Fibroblast of gingiva (primary cell): ENCODE measurements at regions not wholly inside any gene's neighbourhood (a gene's known extent, or its start where the extent isn't known, plus 50 kb on each side); places are given as distances from the start of the nearest gene placed in this dataset.
"Not testable (repeated sequence)": the region's sequence is repeated elsewhere in the genome, so short reads cannot be mapped to it uniquely, and the experiment has no call there.

Experiments used
- DNase-seq: peaks from one replicate; pipeline ENCODE4 v3.0.0-alpha.2; 2011; ENCODE audit warnings: low read depth

- DNase-seq, result no peak
Measured at GRCh38 chr4:77446601-77447000, 159.0 kb upstream of the CXCL13 start.

DNA sequence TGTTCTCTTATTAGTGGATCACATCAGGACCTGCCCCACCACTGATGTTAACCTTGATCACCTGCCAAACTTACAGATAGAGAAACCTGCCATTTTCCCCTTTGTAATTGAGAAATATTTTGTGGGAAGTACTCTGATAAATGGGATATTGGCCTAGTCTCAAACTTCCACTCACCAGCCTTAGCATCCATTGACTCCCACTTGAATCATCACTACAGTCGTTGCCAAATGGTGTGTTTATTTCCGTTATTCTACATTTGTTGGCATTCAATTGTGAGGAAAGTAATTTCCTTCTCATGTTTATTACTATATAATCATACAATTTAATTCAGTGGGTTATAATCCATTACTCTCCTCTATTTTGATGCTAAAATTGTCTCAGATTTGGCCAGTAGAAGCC, 156.4 kb upstream of the CXCL13 start:
- no peak for DNase-seq

GRCh38 chr4:77450006-77450405, 155.6 kb upstream of the CXCL13 start:
- no peak for DNase-seq

DNA sequence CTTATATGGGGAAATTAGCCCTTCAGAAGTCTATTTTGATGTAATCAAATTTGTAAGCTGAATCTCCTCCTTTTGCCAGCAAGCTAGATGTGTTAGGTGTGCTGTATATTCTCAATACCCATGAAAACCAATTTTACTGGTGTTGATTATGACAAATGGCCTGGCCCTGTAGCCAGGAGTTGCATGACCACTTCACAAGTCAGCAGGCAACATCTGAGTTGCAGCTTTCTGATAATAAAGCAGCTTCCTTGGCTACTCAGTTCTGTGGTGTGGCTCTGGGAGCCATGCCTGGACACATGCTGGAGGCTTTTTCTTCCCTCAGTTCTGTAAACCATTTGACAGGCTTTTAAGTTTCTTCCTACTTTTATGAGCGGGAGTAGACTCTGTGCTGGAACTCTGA, 154.1 kb upstream of the CXCL13 start:
- DNase-seq, result no peak

- not testable (repeated sequence) for DNase-seq
Measured at GRCh38 chr4:77452117-77452516, 153.5 kb upstream of the CXCL13 start.

DNA sequence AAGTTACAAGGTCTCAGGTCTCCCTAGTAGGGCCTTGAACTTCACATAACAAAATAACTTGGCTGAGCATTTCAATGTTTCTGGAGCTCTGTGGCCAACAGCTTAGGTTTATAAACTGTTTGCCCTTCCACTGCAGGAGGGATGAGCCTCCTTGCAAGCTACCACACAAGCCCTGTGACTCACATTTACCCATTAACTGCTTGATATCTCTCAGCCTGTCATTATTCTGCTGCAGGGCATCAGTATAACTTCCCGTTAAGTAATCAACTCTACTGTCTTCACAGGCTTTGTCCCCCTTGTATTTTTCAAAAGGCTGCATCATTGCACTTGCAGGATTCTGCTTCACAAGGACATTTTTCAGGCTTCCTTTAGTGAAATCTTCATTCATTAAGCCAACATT, 151.7 kb upstream of the CXCL13 start:
- DNase-seq, result no peak

- no peak for DNase-seq
Measured at GRCh38 chr4:77454858-77455257, 150.8 kb upstream of the CXCL13 start.

DNA sequence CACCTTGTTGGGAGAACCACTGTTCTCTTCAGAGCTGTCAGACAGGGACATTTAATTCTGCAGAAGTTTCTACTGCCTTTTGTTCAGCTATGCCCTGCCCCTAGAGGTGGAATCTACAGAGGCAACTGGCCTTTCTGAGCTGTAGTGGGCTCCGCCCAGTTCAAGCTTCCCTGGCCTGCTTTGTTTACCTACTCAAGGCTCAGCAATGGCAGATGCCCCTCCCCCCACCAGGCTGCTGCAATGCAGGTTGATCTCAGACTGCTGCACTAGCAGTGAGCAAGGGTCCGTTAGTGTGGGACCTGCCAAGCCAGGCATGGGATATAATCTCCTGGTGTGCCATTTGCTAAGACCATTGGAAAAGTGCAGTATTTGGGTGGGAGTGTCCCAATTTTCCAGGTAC, 141.5 kb upstream of the CXCL13 start:
- not testable (repeated sequence) for DNase-seq

GRCh38 chr4:77465271-77465670, 140.3 kb upstream of the CXCL13 start:
- DNase-seq, result peak; percentile 23

- no peak for DNase-seq
Measured at GRCh38 chr4:77466430-77466829, 139.2 kb upstream of the CXCL13 start.

GRCh38 chr4:77471821-77472495, 133.7 kb upstream of the CXCL13 start:
- no peak for DNase-seq

DNA sequence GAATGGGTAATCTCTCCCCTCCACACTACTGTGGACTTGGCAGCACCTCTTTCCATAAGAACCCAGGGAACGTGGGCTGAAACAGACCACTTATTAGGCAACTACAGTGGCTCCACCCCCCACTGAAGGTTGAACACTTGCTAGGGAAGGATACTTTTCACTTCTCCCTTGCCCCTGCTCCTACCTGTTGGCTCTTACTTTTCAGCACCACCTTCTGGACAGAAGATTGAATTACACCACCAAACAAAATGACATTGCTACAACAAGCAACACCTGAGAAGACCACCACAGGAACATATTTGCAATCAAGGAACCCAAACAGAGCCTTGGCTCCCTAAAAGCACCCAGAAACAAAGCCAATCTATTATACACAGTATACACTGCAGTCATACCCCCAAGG, 132.1 kb upstream of the CXCL13 start:
- DNase-seq, result no peak

- peak; percentile 15 for DNase-seq
Measured at GRCh38 chr4:77481856-77482255, 123.8 kb upstream of the CXCL13 start.

- DNase-seq, result no peak
Measured at GRCh38 chr4:77488882-77489281, 116.7 kb upstream of the CXCL13 start.

GRCh38 chr4:77493120-77493752, 112.4 kb upstream of the CXCL13 start:
- DNase-seq, result no peak

GRCh38 chr4:77493829-77494551, 111.6 kb upstream of the CXCL13 start:
- DNase-seq, result no peak

DNA sequence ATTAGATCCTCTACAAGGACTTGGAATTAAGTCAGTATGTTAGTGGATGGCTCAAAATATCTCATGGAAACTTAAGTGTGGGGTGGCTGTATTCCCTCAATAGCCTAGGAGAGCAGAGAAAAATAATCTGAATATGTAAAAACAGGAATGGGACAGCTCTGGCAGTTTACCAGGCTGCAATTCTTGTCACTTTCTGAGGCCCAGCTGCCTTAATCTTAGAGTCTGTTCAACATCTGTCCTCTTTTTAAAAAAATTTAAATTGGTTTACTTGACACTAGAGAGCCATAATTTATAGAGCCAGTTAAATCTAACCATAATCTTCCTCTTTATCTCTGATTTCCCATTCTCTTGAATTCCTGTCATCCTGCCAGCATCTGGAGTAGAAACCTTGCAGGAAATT, 109.2 kb upstream of the CXCL13 start:
- no peak for DNase-seq

DNA sequence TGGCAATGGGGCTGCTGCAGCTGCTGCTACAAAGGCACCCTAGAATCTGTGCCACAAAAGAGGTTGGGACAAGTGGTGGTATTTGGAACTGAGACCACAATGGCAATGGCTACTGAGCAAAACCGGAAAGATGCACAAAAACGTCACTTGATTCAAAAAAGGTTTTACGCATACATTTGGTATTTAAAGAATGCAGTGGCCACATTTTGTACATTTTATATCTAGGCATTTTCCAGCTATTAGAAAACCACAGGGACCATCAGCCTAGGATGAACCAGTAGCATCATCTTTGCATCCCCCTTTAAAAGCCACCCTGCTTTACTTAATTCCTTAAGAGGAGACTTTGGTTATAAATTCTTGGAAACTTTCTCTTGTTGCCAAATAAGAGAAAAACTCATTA, 104.8 kb upstream of the CXCL13 start:
- no peak for DNase-seq

GRCh38 chr4:77501240-77501639, 104.4 kb upstream of the CXCL13 start:
- DNase-seq, result no peak

GRCh38 chr4:77501851-77502250, 103.8 kb upstream of the CXCL13 start:
- no peak for DNase-seq

DNA sequence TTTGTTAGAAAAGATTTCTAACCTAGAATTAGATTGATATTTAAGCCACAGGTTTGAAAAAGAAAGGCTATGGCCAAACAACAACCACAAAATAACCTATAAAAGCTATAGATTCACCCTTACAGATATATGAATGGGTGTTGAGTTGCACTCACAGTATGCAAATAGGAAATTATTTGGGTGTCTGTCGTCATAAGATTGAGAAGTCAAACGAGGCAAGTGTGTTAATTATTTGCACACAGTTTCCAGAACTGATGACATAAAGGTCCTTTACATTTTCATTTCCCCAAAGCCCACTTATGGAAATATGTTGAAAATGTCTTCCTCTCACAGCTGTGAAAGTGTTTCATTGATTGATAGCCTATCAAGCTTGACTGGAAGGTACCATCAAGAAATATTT, 101.2 kb upstream of the CXCL13 start:
- DNase-seq, result no peak

DNA sequence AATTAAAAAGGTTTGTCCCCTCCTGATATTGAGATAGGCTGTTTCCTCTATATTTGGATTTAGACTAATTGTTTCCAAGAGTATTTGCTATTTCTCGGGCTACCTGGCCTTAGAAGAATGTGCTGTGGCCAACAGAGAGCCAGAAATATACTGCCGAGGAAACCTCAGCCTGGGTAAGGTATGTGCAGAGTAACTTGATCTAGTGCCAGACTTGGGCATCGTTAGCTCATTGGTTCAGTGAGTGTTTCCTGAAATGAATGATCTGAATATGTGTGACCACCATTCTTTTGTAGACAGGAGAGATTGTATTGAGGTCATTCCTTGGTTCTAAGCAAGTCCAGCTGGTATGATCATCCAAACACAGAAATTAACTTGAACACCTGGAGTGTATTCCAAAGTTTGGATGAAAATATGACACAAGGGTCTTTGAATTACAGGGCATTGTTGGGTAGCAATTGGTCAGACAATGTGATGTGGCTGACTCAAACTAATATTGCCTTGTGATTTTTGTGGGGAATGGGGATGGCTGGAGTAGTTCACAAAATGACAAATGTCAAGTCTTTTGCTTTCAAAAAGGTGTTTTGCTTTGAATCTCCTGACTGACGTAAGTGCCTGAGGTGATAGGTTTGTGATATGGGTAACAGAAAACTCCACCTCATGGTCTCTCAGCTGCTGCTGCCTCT, 100.2 kb upstream of the CXCL13 start:
- no peak for DNase-seq

- DNase-seq, result no peak
Measured at GRCh38 chr4:77505958-77506319, 99.7 kb upstream of the CXCL13 start.
